Bronchial epithelial cell (primary cell): ENCODE measurements at regions not wholly inside any gene's neighbourhood (a gene's known extent, or its start where the extent isn't known, plus 50 kb on each side); places are given as distances from the start of the nearest gene placed in this dataset.
"Not testable (repeated sequence)": the region's sequence is repeated elsewhere in the genome, so short reads cannot be mapped to it uniquely, and the experiment has no call there.

Source experiments
- DNase-seq: peaks from one replicate; pipeline ENCODE4 v3.0.0-alpha.2; 2010; ENCODE audit warnings: low read depth
- FAIRE-seq: peaks from 2 replicates; lab custom pipeline; 2011; peaks lifted over from hg19 to GRCh38; lab: Jason Lieb, UNC
- H3K27me3 ChIP-seq: 2 replicates; pipeline ENCODE4 v1.5.1; 2011; ENCODE audit warnings: low read length; ENCODE audit not compliant: control insufficient read depth, insufficient read depth
- H3K36me3 ChIP-seq: 2 replicates; pipeline ENCODE4 v1.5.1; 2011; ENCODE audit warnings: low read length; ENCODE audit not compliant: control insufficient read depth, insufficient read depth
- H3K4me3 ChIP-seq: 2 replicates; pipeline ENCODE4 v1.5.1; 2011; ENCODE audit warnings: mild to moderate bottlenecking, low read depth, low read length, control low read depth
- CTCF ChIP-seq: IDR thresholded peaks from 2 replicates; pipeline ENCODE4 v1.5.1; 2011; ENCODE audit warnings: mild to moderate bottlenecking, moderate library complexity, low read length, control low read depth, inconsistent platforms; ENCODE audit not compliant: insufficient read depth, severe bottlenecking

GRCh38 chrY:3368459-3368858 lies 210.4 kb upstream of the TGIF2LY start:
- H3K36me3 ChIP-seq, H3K4me3 ChIP-seq, FAIRE-seq, H3K27me3 ChIP-seq, DNase-seq: not testable (repeated sequence)

GRCh38 chrY:3391508-3391907 lies 187.4 kb upstream of the TGIF2LY start:
- not testable (repeated sequence) for H3K36me3 ChIP-seq, DNase-seq, FAIRE-seq, H3K27me3 ChIP-seq, H3K4me3 ChIP-seq

DNA sequence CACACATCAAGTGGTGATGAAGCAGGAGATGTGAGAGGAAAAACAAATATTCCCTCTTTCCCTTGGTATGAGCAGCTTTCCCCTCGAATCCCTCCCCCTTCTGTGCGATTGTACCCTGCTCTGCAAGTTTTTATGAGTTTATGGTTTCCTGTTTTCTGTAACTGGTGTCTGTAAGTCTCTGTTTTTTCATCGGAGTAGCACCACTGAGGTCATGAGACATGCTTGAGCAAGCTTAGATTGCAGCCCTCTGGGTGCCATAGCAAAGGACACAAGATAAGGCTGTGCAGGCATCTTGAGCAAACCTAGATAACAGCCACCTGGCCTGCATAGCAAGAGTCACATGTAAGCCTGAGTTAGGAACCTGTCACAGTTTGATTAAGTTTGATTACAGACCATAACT lies 174.6 kb upstream of the TGIF2LY start:
- not testable (repeated sequence) for DNase-seq, H3K36me3 ChIP-seq, H3K27me3 ChIP-seq, H3K4me3 ChIP-seq, FAIRE-seq

GRCh38 chrY:3405585-3405984 lies 173.3 kb upstream of the TGIF2LY start:
- not testable (repeated sequence) for FAIRE-seq, H3K27me3 ChIP-seq, H3K4me3 ChIP-seq, H3K36me3 ChIP-seq
- peak; percentile 7 for TF ChIP-seq CTCF
- DNase-seq: peak; percentile 8

DNA sequence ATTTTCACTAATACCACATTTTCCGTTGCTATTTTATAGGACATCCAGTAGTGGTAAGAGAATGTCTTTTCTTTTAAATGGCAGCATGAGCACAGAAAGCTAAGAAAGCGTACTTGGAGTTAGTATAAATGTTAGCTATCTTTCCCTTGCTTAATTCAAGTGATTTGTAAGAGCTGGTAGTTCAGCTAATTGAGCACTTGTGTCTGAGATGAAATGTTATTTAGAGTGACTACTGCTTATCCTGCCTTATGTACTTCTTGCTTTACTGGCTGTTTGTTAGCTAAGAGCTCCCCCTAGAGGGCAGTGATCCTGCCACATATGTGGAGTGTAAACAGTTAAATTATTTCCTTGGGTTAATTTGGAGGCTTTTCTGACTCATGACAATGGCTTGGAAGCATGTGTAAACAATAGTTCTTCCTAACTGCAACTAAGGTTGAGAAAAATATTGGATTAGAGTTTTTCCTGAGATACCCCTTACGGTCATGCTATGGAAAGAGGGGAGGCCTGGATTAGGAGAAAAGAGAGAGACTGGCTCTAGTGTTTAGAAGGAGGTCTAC lies 171.9 kb upstream of the TGIF2LY start:
- not testable (repeated sequence) for H3K27me3 ChIP-seq, H3K36me3 ChIP-seq, DNase-seq, FAIRE-seq, H3K4me3 ChIP-seq

DNA sequence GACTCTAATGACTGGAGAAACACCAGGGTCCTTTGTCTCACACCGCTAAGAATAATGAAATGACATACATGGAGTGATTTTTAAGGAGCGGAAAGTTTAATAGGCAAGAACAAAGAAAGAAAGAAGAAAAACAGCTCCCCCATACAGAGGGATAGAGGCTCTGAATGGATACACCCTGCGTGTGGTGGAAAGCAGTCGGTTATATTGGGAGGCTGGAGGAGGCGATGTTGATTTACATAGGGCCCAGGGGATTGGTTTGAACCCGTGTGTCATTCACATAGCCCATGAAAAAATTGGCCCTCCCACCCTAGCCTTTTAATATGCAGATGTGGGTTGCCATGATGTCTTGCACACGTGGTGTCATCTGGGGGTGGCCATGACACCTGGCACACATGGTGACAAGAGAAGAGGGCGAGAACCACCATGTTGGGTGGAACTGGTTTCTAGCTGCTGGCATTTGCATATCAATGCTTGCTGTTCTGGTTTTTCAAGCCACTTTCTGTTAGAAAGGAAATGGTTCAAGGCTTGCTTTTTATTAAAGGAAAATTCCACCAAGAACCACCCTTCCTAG lies 168.5 kb upstream of the TGIF2LY start:
- FAIRE-seq, H3K27me3 ChIP-seq, H3K36me3 ChIP-seq, H3K4me3 ChIP-seq, DNase-seq: not testable (repeated sequence)
